ENCODE measurements at regions not wholly inside any gene's neighbourhood (a gene's known extent, or its start where the extent isn't known, plus 50 kb on each side); places are given as distances from the start of the nearest gene placed in this dataset.

- no peak for TF ChIP-seq POLR2A (IDR thresholded peaks at IDR 0.05)
- no peak for TF ChIP-seq CTCF (IDR thresholded peaks at IDR 0.05)
- Histone ChIP-seq H3K27ac (no peak overlapping the region), H3K9me3 (no peaks in the 10 kb centered on the region), H3K27me3 (no peaks in the 10 kb centered on the region), H3K4me3 (no peak overlapping the region), H3K36me3 (ENCODE audit: low read depth, missing control alignments) (no peaks in the 10 kb centered on the region), H3K4me1 (peaks cover 3% of the 10 kb centered on the region)
- DNase-seq = no peak
- intact Hi-C loops (cut with DNase I; ENCODE audit: low total_unique reads) = no loop called here
- 33 to 49% methylated on average over 2 of the region's 2 CpGs for WGBS, 2 donors
These were observed 535.1 kb downstream of the KCNA4 start for GRCh38 chr11:29481738-29482137.

GRCh38 chr11:29480981-29481380, 535.8 kb downstream of the KCNA4 start:
- H3K4me1 ChIP-seq = peaks cover 3% of the 10 kb centered on the region
- H3K27me3 ChIP-seq = no peaks in the 10 kb centered on the region
- no peak overlapping the region for H3K4me3 ChIP-seq
- no peak for TF ChIP-seq POLR2A (IDR thresholded peaks at IDR 0.05)
- no peak overlapping the region for H3K27ac ChIP-seq
- no peak for DNase-seq
- no peaks in the 10 kb centered on the region for H3K36me3 ChIP-seq (ENCODE audit: low read depth, missing control alignments)
- intact Hi-C loops (cut with DNase I; ENCODE audit: low total_unique reads) = no loop called here
- 89 to 94% methylated on average over 1 of the region's 1 CpG for WGBS, 2 donors
- H3K9me3 ChIP-seq = no peaks in the 10 kb centered on the region

- TF ChIP-seq CTCF (IDR thresholded peaks at IDR 0.05) = no peak
- no peak for TF ChIP-seq POLR2A (IDR thresholded peaks at IDR 0.05)
- H3K4me1 ChIP-seq = no peaks in the 10 kb centered on the region
- H3K4me3 ChIP-seq = no peak overlapping the region
- no peaks in the 10 kb centered on the region for H3K9me3 ChIP-seq
- no peaks in the 10 kb centered on the region for H3K27me3 ChIP-seq
- no peaks in the 10 kb centered on the region for H3K36me3 ChIP-seq (ENCODE audit: low read depth, missing control alignments)
- H3K27ac ChIP-seq = no peak overlapping the region
- no peak for DNase-seq
- WGBS, 2 donors = 44 to 47% methylated on average over 1 of the region's 1 CpG
- intact Hi-C loops (cut with DNase I; ENCODE audit: low total_unique reads) = no loop called here
These were observed 558.6 kb downstream of the KCNA4 start for GRCh38 chr11:29458252-29458651.

GRCh38 chr11:29452146-29452545, 564.7 kb downstream of the KCNA4 start:
- Histone ChIP-seq H3K36me3 (ENCODE audit: low read depth, missing control alignments) (no peaks in the 10 kb centered on the region), H3K4me3 (no peak overlapping the region), H3K27me3 (no peaks in the 10 kb centered on the region), H3K27ac (no peak overlapping the region), H3K4me1 (no peaks in the 10 kb centered on the region), H3K9me3 (no peaks in the 10 kb centered on the region)
- WGBS, 2 donors = 43 to 44% methylated on average over 1 of the region's 1 CpG
- TF ChIP-seq POLR2A (IDR thresholded peaks at IDR 0.05) = no peak
- no peak for TF ChIP-seq CTCF (IDR thresholded peaks at IDR 0.05)
- intact Hi-C loops (cut with DNase I; ENCODE audit: low total_unique reads) = no loop called here
- no peak for DNase-seq

- 61 to 91% methylated on average over 2 of the region's 2 CpGs for WGBS, 2 donors
- Histone ChIP-seq H3K4me1 (no peaks in the 10 kb centered on the region), H3K27ac (no peak overlapping the region), H3K4me3 (no peak overlapping the region), H3K9me3 (no peaks in the 10 kb centered on the region), H3K27me3 (no peaks in the 10 kb centered on the region), H3K36me3 (ENCODE audit: low read depth, missing control alignments) (no peaks in the 10 kb centered on the region)
- intact Hi-C loops (cut with DNase I; ENCODE audit: low total_unique reads) = no loop called here
- no peak for DNase-seq
- TF ChIP-seq CTCF (IDR thresholded peaks at IDR 0.05) = no peak
- TF ChIP-seq POLR2A (IDR thresholded peaks at IDR 0.05) = no peak
These were observed 567.4 kb downstream of the KCNA4 start for GRCh38 chr11:29449281-29450074.
